SHP77 (cell line): ENCODE measurements at regions not wholly inside any gene's neighbourhood (a gene's known extent, or its start where the extent isn't known, plus 50 kb on each side); places are given as distances from the start of the nearest gene placed in this dataset.
"Not testable (repeated sequence)": the region's sequence is repeated elsewhere in the genome, so short reads cannot be mapped to it uniquely, and the experiment has no call there.

Experiments used
- DNase-seq, 2 experiments: peaks; one replicate each; lab custom pipeline; 2025; lab: John Stamatoyannopoulos, UW

DNA sequence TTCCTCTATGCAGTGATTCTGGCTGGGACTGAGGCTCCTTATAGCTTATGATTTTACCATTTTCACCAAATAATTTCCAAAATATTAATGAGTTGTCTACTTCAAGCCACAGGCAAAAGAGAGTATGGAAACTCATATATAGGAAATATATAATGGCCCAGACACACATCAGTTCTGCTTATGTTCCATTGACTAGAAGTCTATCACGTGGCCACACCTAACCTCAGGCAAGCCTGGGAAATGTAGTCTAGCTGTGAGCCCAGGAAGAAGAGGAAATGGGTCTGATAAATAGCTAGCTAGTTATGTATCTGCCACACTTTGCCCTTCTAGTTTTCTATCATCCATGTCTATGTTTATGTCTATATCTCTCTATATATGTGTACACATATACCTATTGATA is 195.1 kb downstream of the OTOL1 start:
- DNase-seq: no peak

DNA sequence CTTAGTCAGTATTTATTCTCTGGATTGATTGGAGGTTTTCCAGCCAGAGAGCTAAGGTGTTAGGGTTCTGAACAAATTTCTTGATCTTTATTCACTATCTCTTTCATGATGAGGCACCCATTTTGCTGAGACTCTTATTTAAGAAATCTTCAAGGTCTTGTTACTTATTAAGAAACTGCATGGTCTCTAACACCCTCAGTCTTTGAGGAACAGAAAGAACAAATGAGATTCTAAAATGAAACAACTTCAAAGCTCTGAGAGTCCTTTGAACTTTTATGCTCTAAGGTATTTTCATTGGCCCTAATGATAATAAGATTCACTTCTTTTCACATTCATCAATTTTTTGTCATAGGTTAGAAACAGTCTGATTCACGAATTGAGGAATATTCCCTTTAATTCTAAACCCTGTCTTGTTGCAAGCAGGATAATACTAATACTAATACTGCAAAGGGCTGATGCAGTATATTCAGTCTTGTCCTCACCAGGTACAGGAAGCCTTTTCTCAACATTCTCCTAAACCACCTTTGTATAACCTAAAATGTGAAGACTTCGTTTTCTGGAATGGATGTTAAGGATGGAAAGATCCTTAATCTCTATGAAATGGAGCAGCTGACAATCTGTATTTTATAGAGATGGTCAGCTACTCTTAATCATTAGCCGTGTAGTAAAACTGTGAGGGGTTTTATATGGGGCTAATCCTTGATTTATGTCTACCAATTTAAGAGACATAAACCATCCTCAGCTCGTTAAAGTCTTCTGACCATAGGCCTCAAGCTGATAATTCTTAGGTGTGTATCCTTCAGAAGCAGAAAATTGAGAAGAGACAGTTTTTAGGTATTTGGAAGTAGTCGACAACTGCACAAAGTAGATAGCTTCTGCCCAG is 198.3 kb downstream of the OTOL1 start:
- DNase-seq: no peak

GRCh38 chr3:161695811-161696210 is 199.2 kb downstream of the OTOL1 start:
- DNase-seq: no peak

- DNase-seq: peak; percentile 38 to 48
Observed at GRCh38 chr3:161700998-161701397, 204.4 kb downstream of the OTOL1 start.

DNA sequence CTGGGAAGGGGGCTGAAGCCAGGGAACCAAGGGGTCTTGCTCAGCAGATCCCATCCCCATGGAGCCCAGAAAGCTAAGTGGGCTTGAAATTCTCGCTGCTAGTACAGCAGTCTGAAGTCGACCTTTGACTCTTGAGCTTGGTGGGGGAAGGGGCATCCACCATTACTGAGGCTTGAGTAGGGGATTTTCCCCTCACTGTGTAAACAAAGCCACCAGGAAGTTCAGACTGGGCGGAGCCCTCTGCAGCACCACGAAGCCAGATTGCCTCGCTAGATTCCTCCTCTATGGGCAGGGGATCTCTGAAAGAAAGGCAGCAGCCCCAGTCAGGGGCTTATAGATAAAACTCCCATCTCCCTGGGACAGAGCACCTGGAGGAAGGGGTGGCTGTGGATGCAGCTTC is 210.6 kb downstream of the OTOL1 start:
- not testable (repeated sequence) for DNase-seq

- DNase-seq: no peak
Observed at GRCh38 chr3:161713731-161714130, 217.1 kb downstream of the OTOL1 start.

DNA sequence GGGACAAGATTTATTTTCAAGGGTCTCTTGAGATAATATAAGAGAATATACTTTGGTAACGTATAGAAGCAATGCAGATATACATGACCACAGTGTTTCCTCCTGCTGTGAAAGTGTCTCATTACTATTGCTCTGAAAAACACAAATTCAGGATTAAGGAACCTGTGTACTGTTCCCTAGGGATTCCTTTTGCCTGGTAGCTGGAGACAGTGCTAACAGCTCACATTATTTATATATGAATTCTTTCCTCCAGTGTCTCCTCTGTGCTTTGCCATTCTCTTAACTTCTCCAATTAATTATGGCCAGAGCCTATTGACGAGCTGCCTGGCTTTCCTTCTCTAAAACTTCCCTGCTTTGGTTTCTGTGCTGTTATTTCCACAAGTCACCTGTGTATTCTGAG is 235.4 kb downstream of the OTOL1 start:
- DNase-seq: no peak

GRCh38 chr3:161737171-161737570 is 240.6 kb downstream of the OTOL1 start:
- no peak for DNase-seq

DNA sequence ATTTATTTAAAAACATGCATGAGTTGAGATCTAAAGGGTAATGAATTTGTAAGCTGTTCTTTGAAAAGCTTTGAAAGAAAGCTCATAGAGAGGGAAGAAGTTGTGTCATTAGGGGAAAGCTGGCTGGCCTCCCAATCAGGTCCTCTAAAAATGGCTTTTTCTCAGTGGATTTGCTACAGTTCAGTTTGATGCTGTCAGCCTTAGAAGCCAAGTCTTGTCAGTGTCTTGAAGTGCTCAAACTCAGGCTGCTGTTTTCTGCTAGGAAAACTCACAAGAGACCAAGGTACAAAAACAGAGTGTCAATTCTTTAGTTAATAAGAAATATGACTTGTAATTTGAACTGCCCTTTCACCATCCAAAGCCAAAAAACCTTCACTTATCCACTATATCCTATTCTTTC is 243.8 kb downstream of the OTOL1 start:
- DNase-seq: no peak

DNA sequence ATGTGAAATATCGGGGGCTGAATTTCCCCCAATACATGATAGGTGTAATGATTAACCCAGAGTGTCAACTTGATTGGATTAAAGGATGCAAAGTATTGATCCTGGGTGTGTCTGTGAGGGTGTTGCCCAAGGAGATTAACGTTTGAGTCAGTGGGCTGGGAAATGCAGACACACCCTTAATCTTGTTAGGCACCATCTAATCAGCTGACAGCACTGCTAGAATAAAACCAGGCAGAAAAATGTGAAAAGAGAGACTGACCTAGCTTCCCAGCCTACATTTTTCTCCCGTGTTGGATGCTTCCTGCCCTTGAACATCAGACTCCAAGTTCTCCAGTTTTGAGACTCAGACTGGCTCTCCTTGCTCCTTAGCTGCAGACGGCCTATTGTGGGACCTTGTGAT is 247.8 kb downstream of the OTOL1 start:
- no peak for DNase-seq

- no peak for DNase-seq
Observed at GRCh38 chr3:161745741-161746140, 249.1 kb downstream of the OTOL1 start.

- DNase-seq: no peak
Observed at GRCh38 chr3:161748049-161748448, 251.4 kb downstream of the OTOL1 start.

- no peak for DNase-seq
Observed at GRCh38 chr3:161754420-161755053, 257.9 kb downstream of the OTOL1 start.

GRCh38 chr3:161759444-161759843 is 262.8 kb downstream of the OTOL1 start:
- DNase-seq: no peak

- DNase-seq: no peak
Observed at GRCh38 chr3:161766331-161766730, 269.7 kb downstream of the OTOL1 start.

- peak in 1 of 2 experiments; percentile 9 for DNase-seq
Observed at GRCh38 chr3:161770484-161771386, 274.1 kb downstream of the OTOL1 start.

DNA sequence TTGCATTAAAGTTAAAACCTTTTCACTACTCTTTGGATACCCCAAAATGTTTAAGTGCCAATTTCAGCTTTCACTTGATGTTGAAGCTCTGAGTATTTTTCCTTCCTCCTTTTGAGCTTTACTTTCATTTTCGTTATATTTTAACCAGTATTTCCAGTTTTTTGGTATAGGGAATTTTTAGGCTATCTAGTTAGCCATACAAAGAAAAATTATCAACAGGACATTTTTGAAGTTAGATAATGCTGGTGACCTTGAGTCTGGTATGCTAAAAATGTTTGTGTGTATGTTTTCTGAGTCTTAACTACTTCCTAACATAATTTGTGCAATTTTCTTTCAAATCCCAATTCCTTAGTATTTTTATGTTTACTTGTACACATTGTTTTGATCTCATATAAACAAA is 284.8 kb downstream of the OTOL1 start:
- DNase-seq: no peak

GRCh38 chr3:161793194-161793930 is 296.8 kb downstream of the OTOL1 start:
- no peak for DNase-seq

- no peak for DNase-seq
Observed at GRCh38 chr3:161794551-161794950, 297.9 kb downstream of the OTOL1 start.

DNA sequence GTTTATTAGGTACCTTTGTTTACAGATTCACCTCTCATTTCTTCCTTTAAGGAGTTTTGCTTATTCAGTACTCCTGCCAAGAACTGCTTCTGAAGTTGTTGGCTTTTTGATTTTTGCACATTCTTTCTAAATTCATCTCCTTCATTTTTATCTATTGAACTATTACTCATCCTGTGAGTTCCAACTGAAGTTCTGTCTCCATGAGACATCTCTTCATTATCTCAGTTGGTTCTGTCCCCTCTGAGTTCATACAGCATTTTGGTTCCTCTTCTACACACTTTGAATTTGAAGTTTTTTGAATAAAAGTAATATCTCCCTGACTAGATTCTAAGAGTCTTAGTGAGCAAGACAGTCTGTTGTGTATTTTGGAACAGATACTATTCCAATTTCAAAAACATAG is 299.7 kb downstream of the OTOL1 start:
- no peak for DNase-seq

- no peak for DNase-seq
Observed at GRCh38 chr3:161796780-161797179, 300.2 kb downstream of the OTOL1 start.

GRCh38 chr3:161798016-161798415 is 301.4 kb downstream of the OTOL1 start:
- DNase-seq: no peak
